Transverse colon (tissue), 4 donors: ENCODE measurements at regions not wholly inside any gene's neighbourhood (a gene's known extent, or its start where the extent isn't known, plus 50 kb on each side); places are given as distances from the start of the nearest gene placed in this dataset.

Experiments
- DNase-seq: peaks from one replicate; pipeline ENCODE4 v3.0.0-alpha.2; 2019
- H3K27ac ChIP-seq, 4 donors: fragments of 200-600 bp; sonication (generic); 2 replicates each; pipeline ENCODE4 v1.5.1; 2016 to 2018; ENCODE audit warnings: inconsistent platforms in 4 of 4
- H3K27me3 ChIP-seq: fragments of 200-600 bp; sonication (generic); 2 replicates; pipeline ENCODE4 v1.5.1; 2017; ENCODE audit warnings: inconsistent platforms
- H3K36me3 ChIP-seq, 4 donors: fragments of 200-600 bp; sonication (generic); 2 replicates each; pipeline ENCODE4 v1.5.1; 2017 to 2019; ENCODE audit warnings: inconsistent platforms in 4 of 4
- H3K4me1 ChIP-seq, 4 donors: fragments of 200-600 bp; sonication (generic); 2 replicates each; pipeline ENCODE4 v1.5.1; 2017 to 2020; ENCODE audit warnings: inconsistent platforms in 4 of 4
- H3K4me3 ChIP-seq, 4 donors: fragments of 200-600 bp; sonication (generic); 1 replicate in 1 of 4; 2 replicates in 3 of 4; pipeline versions ENCODE4 v1.5.1 to v1.6.1; 2017 to 2019; ENCODE audit warnings: inconsistent platforms in 4 of 4
- H3K9me3 ChIP-seq, 2 donors: fragments of 200-600 bp; sonication (generic); 2 replicates each; pipeline ENCODE4 v1.5.1; 2017 to 2019; ENCODE audit warnings: inconsistent platforms in 2 of 2
- EP300 ChIP-seq: sonication (generic); formaldehyde crosslinking; IDR thresholded peaks from one replicate; pipeline ENCODE4 v1.6.1; 2017; ENCODE audit warnings: antibody characterized with exemption, low read depth
- POLR2A ChIP-seq: fragments of 450-650 bp; IDR thresholded peaks from one replicate; pipeline ENCODE4 v1.6.1; 2016; ENCODE audit warnings: antibody characterized with exemption, mild to moderate bottlenecking, moderate library complexity
- POLR2AphosphoS5 ChIP-seq, 3 donors: sonication (generic); formaldehyde crosslinking; IDR thresholded peaks; one replicate each; pipeline ENCODE4 v1.6.1; 2016; ENCODE audit warnings: antibody characterized with exemption in 3 of 3
- whole genome bisulfite sequencing, 2 donors: methylation state at CpG; one replicate each; pipeline ENCODE4 v1.1.5; 2018; ENCODE audit warnings: low coverage in 1 of 2; 5-methylcytosine and 5-hydroxymethylcytosine counted together
- in situ Hi-C, 4 donors: fragments of 200-750 bp; cut with MboI; loops; one replicate each; pipeline versions ENCODE4 v1.15.0 to v1.15.1; 2017; ENCODE audit warnings: low sequenced_read_pairs in 3 of 4, low pct_ligation_motif_present in 1 of 4, low pct_unique_long_range_greater_than_20kb in 1 of 4
- intact Hi-C: fragments of 100-400 bp; cut with DNase I; formaldehyde crosslinking; loops from one replicate; pipeline ENCODE4 v1.15.1; 2023; ENCODE audit warnings: low total_unique reads
- TF ChIP-seq, protein P1 (sequence below), 5 experiments: fragments of 200-600 bp in 3 of 5; fragments of 450-650 bp in 2 of 5; sonication (generic) in 3 of 5; IDR thresholded peaks; 1 replicate in 2 of 5; 2 replicates in 3 of 5; pipeline ENCODE4 v1.5.1; 2016 to 2017; ENCODE audit warnings: antibody characterized with exemption in 5 of 5, inconsistent platforms in 3 of 5, mild to moderate bottlenecking in 2 of 5, moderate library complexity in 1 of 5

- Histone ChIP-seq H3K27ac (no peak overlapping the region), H3K36me3 (no peaks in the 10 kb centered on the region), H3K4me1 (no peaks in the 10 kb centered on the region), H3K4me3 (no peak overlapping the region), H3K27me3 (no peaks in the 10 kb centered on the region), H3K9me3 (no peaks in the 10 kb centered on the region)
- DNase-seq: no peak
- intact Hi-C loops (no loop called here), in situ Hi-C loops (no loop called here)
- TF ChIP-seq POLR2A: no peak
- no peak for TF ChIP-seq POLR2AphosphoS5 (IDR thresholded peaks at IDR 0.05)
- no peak for TF ChIP-seq EP300
- TF ChIP-seq, protein P1, sequence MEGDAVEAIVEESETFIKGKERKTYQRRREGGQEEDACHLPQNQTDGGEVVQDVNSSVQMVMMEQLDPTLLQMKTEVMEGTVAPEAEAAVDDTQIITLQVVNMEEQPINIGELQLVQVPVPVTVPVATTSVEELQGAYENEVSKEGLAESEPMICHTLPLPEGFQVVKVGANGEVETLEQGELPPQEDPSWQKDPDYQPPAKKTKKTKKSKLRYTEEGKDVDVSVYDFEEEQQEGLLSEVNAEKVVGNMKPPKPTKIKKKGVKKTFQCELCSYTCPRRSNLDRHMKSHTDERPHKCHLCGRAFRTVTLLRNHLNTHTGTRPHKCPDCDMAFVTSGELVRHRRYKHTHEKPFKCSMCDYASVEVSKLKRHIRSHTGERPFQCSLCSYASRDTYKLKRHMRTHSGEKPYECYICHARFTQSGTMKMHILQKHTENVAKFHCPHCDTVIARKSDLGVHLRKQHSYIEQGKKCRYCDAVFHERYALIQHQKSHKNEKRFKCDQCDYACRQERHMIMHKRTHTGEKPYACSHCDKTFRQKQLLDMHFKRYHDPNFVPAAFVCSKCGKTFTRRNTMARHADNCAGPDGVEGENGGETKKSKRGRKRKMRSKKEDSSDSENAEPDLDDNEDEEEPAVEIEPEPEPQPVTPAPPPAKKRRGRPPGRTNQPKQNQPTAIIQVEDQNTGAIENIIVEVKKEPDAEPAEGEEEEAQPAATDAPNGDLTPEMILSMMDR (IDR thresholded peaks at IDR 0.05): no peak
- WGBS, 2 donors: 62 to 84% methylated on average over 2 to 8 of the region's 8 CpGs
Observed at GRCh38 chr7:46131916-46132795, 211.1 kb upstream of the IGFBP3 start.

DNA sequence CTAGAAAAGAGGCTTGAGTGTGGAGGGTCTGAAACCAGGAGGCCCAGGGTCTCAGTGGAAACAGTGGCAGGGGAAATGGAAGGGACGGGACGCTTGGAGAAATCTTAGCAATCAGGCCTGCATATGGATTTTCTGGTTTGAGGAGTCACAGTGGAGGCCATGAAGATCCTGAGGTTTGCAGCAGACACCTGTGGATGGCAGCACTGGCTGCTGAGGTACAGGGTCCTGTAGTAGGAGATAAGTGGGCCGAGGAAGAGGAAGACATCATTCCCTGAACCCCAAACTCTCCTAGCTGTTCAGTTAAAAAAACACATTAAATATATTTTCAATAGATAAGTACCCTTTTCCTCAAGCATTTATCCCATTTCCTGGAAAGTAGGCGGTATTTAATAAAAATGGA lies 208.8 kb upstream of the IGFBP3 start:
- H3K27me3 ChIP-seq: no peaks in the 10 kb centered on the region
- no peaks in the 10 kb centered on the region for H3K36me3 ChIP-seq
- DNase-seq: no peak
- in situ Hi-C loops: no loop called here
- no peak for TF ChIP-seq POLR2AphosphoS5 (IDR thresholded peaks at IDR 0.05)
- no peak for TF ChIP-seq EP300
- no peak for TF ChIP-seq POLR2A
- TF ChIP-seq, protein P1 (IDR thresholded peaks at IDR 0.05): no peak
- H3K27ac ChIP-seq: no peak overlapping the region
- H3K4me1 ChIP-seq: no peaks in the 10 kb centered on the region
- no peak overlapping the region for H3K4me3 ChIP-seq
- 60 to 88% methylated on average over 4 of the region's 4 CpGs for WGBS, 2 donors
- no peaks in the 10 kb centered on the region for H3K9me3 ChIP-seq
- intact Hi-C loops: no loop called here

DNA sequence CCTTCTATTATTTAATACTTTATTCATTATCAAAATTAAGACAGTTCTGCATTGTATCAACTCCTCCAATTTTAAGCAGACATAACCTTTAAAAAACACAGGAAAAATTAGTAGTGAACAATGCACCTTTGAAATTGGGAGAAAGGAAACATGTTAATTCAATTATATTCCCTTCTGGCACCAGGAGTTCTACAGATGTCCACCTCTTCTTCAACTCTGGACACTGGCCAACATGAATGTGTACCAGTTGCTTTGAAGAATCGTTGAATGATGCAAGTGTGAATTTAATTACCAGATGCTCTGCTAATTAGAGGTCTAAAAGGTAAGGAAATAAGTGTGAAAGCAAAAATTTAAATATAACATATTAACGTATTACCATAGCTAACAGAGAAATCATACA lies 206.7 kb upstream of the IGFBP3 start:
- in situ Hi-C loops: no loop called here
- Histone ChIP-seq H3K36me3 (no peaks in the 10 kb centered on the region), H3K4me1 (no peaks in the 10 kb centered on the region), H3K9me3 (no peaks in the 10 kb centered on the region), H3K27me3 (no peaks in the 10 kb centered on the region), H3K4me3 (no peak overlapping the region), H3K27ac (no peak overlapping the region)
- intact Hi-C loops: no loop called here
- DNase-seq: no peak
- WGBS, 2 donors: 63% methylated on average over 2 of the region's 2 CpGs
- no peak for TF ChIP-seq POLR2AphosphoS5 (IDR thresholded peaks at IDR 0.05)
- TF ChIP-seq, protein P1 (IDR thresholded peaks at IDR 0.05): no peak
- TF ChIP-seq EP300: no peak
- TF ChIP-seq POLR2A: no peak

- TF ChIP-seq POLR2A (no peak), EP300 (no peak), POLR2AphosphoS5 (IDR thresholded peaks at IDR 0.05) (no peak)
- TF ChIP-seq, protein P1 (IDR thresholded peaks at IDR 0.05): no peak
- no peak overlapping the region for H3K4me3 ChIP-seq
- in situ Hi-C loops (no loop called here), intact Hi-C loops (no loop called here)
- no peaks in the 10 kb centered on the region for H3K9me3 ChIP-seq
- H3K27me3 ChIP-seq: no peaks in the 10 kb centered on the region
- no peak overlapping the region for H3K27ac ChIP-seq
- no peak for DNase-seq
- no peaks in the 10 kb centered on the region for H3K4me1 ChIP-seq
- H3K36me3 ChIP-seq: no peaks in the 10 kb centered on the region
- 78% methylated on average over 2 of the region's 2 CpGs for WGBS, 2 donors
Observed at GRCh38 chr7:46126675-46127300, 205.7 kb upstream of the IGFBP3 start.
